Ramos (cell line): ENCODE measurements at regions not wholly inside any gene's neighbourhood (a gene's known extent, or its start where the extent isn't known, plus 50 kb on each side); places are given as distances from the start of the nearest gene placed in this dataset.

Experiments used
- in situ Hi-C: fragments of 300-500 bp; cut with MboI; formaldehyde crosslinking; loops from one replicate; pipeline ENCODE4 v1.14.3; 2022; ENCODE audit warnings: low sequenced_read_pairs; ENCODE audit not compliant: unreplicated experiment

GRCh38 chr6:18335948-18336347, 51.2 kb upstream of the RNF144B start:
- in situ Hi-C loops: loop anchor here (25.0 kb wide), 2 partner anchors 1251 to 1501 kb away; partner anchors contain the start of gene ID4

GRCh38 chr6:18334251-18334650, 52.9 kb upstream of the RNF144B start:
- in situ Hi-C loops: loop anchor here (5.0 to 25.0 kb wide), 3 partner anchors 58 to 1503 kb away; partner anchors contain the start of gene ID4

GRCh38 chr6:18330548-18331081, 56.5 kb upstream of the RNF144B start:
- in situ Hi-C loops: loop anchor here (5.0 to 25.0 kb wide), 3 partner anchors 62 to 1507 kb away; partner anchors contain the start of gene ID4

GRCh38 chr6:18329776-18330175, 57.4 kb upstream of the RNF144B start:
- in situ Hi-C loops: loop anchor here (5.0 to 25.0 kb wide), 4 partner anchors 63 to 1508 kb away; partner anchors contain the start of gene ID4

DNA sequence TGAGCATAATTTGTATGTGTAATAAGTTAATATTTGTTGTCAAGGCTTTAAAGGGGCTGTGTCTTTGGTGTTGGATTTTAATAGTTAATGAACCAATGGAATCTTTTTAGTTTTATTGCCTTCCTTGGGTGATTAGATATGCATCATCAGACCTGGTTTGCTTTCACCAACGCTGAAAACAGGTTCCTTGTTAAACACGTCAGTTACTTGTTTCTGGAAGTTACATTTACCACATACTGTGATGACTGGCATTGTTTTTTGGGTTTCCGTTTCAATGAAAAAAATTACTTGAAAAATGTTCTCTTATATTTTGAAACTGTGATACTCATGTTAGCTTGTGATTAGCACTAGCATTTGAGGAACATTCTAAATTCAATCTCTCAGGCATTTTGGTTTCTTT, 58.6 kb upstream of the RNF144B start:
- in situ Hi-C loops: loop anchor here (5.0 to 25.0 kb wide), 3 partner anchors 169 to 1509 kb away; partner anchors contain the start of gene ID4

DNA sequence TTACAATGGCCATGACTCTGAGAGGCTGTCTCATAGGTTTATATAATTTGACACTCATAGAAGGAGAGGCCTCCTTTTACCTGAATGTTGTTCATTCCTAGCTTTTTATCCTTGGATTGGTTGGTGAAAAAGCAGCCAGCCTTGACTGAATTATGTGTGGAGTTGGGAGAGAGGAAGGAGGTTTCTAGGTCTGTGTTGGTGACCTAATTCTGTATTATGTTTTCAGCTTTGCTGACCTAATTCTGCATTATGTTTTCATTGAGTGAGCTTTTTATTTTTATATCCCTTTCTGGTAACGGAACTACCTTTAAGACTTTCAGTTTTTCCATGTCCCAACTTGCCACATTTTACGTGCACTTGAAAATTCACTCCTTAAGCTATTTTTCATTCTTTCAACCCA, 59.1 kb upstream of the RNF144B start:
- in situ Hi-C loops: loop anchor here (5.0 to 25.0 kb wide), 3 partner anchors 169 to 1509 kb away; partner anchors contain the start of gene ID4

DNA sequence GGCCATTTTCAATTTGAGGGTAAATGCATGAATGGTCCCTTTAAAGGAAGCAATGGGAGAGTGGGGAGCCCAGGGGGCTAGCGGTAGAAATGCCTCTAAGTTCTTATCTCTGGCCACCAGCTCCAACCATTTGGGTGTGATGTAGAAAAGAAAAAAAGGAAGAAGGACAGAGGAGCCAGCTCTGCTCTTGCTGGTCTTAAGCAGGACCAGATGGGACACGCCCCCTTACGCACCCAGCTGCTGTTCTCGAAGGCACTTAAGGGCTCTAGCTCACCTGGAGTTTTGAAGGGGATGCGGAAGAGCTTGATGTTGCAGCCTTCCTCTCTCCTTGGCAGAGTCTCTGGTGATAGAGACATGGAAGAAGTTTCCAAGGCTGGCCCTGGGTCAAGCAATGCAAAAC, 59.5 kb upstream of the RNF144B start:
- in situ Hi-C loops: loop anchor here (5.0 to 25.0 kb wide), 3 partner anchors 170 to 1510 kb away; partner anchors contain the start of gene ID4

DNA sequence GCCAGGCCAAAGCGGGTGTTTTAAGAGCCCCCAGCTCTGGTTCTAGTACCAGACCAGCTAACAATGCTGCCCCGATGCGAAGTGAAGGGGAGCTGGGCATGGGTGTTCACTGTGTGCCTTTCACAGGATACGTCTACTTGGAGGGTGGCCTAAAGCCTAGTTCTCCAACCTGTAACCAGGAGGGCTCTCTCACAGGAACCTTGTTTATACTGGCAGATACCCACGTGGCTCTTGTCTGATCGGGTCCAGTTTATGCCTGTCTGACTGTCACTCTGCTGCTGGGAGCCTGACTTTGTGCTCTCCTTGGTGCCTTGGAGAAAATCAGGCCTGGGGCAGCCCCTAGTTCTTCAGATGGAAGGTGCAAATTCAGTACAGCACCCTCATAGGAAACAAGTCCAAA, 60.2 kb upstream of the RNF144B start:
- in situ Hi-C loops: loop anchor here (5.0 to 25.0 kb wide), 3 partner anchors 170 to 1510 kb away; partner anchors contain the start of gene ID4

DNA sequence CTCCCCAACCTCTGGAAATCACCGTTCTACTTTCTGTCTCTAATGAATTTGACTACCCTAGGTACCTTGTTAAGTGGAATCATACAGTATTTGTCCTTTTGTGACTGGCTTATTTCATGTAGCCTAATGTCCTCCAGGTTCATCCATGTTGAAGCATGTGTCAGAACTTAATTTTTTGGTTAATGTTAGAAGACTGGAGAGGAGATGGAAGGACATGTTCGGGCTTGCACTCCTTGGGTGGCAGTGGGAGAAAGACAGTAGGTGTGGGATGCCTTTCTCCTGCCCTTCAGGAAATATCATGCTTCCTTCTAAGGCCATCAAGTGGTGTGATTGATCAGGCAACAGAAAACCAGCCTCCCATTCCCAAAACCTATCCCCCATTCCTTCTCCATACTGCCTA, 61.1 kb upstream of the RNF144B start:
- in situ Hi-C loops: loop anchor here (5.0 to 25.0 kb wide), 3 partner anchors 171 to 1511 kb away; partner anchors contain the start of gene ID4

DNA sequence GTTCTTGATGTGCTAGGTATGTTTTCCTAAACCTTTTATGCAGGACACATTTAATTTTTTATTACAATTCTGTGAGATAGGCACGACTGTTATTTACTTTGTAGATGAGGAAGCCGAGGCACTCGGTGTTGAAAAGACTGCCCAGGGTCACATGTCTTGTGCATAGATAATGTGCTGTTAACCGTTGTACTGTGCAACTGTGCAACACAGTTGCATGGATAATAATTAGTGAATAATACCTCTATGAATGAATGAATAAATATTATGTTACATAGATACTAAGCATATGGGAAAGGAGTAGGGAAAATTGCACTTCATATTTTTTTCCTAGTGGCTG, 60.3 kb upstream of the DEK start:
- in situ Hi-C loops: loop anchor here (5.0 to 25.0 kb wide), 3 partner anchors 173 to 1513 kb away; partner anchors contain the start of gene ID4

DNA sequence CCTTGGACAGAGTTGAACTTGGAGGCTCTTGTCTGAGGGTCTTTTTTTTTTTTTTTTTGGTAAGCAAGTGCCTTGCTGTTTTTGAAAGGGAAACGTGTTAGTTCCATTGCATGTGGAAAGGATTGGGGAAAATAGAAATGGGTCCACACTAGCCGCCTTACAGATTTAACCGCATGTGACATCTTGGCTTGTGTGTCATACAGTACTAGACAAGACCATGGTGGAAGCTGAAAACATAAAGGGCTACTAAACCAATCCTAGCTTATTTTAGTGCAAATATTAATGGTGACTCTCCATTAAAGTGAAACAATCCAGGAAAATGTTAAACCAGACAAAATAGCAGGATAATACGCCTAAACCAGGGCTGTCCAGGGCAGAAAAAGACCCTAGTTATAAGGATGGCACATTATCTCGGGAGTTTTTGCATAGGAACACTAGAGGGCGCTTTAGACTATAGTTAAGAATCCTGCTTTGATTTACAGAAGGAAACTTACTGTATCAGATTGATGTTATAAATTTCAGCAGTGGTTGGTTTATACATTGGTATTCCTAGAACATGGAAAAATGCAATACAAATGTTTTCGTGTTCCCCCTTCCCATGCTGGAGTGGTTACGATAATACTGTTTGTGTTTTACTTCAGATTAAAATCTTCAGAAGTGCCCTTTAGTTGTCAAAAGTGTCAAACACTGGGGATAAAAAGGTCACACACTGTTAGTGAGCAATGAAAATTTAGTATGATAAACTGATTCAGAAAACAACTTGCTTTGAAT, 59.8 kb upstream of the DEK start:
- in situ Hi-C loops: no loop called here

- in situ Hi-C loops: no loop called here
Observed at GRCh38 chr6:18317850-18318249, 53.5 kb upstream of the DEK start.

- in situ Hi-C loops: no loop called here
Observed at GRCh38 chr6:18314317-18314997, 50.1 kb upstream of the DEK start.
